ENCODE measurements at regions not wholly inside any gene's neighbourhood (a gene's known extent, or its start where the extent isn't known, plus 50 kb on each side); places are given as distances from the start of the nearest gene placed in this dataset.
"Not testable (repeated sequence)": the region's sequence is repeated elsewhere in the genome, so short reads cannot be mapped to it uniquely, and the experiment has no call there.

GRCh38 chrX:121433289-121433688 lies 385.9 kb downstream of the GLUD2 start:
- no peak for DNase-seq (ENCODE audit: low read depth)

- DNase-seq (ENCODE audit: low read depth) = not testable (repeated sequence)
These were observed 390.3 kb downstream of the GLUD2 start for GRCh38 chrX:121437666-121438065.

DNA sequence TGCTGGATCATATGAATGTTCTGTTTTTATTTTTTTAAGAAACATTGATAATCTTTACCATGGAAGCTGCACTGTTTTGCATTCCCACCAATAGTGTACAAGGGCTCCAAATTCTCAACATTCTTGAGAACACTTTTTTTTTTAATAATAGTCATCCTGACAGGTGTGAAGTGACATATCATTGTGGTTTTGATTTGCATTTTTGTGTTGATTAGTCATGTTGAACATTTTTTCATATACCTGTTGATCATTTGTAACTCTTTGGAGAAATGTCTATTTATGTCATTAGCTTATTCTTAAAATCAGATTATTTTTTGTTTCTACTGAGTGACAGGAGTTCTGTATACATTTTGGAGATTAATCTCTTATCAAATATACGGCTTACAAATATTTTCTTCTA lies 408.5 kb downstream of the GLUD2 start:
- no peak for DNase-seq (ENCODE audit: low read depth)

DNA sequence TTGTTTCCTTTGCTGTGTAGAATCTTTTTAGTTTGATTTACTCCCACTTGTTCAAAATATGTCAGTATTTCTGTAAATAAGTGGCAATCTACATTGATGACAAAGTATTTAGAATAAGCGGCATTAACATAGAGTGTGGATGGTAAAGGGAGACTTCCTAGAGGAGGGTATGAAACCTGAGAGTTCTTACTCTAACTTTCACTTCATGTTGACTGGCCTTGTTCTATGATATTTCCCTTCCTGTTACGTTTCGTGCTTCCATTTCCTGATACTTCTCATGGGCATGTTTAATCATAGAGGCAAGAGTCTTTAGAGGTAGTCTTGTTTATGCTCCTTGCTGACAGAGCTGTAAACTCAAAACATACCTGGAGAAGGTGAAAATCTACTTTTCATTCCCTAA lies 408.9 kb downstream of the GLUD2 start:
- DNase-seq (ENCODE audit: low read depth) = no peak

- DNase-seq (ENCODE audit: low read depth) = no peak
These were observed 409.7 kb downstream of the GLUD2 start for GRCh38 chrX:121457096-121457495.

DNA sequence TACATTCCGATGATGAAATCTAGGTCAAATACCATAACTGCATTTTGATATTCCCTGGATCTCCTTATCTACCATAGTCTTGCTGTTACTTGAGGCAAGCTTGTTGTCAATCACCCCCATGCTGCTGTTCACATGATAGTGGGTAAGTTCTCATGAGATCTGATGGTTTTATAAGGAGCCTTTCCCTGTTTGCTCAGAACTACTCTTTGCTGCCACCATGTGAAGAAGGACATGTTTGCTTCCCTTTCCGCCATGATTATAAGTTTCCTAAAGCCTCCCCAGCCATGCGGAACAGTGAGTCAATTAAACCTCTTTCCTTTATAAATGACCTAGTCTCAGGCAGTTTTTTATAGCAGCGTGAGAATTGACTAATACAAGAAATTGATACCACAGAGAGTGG lies 432.0 kb downstream of the GLUD2 start:
- peak; percentile 24 for DNase-seq (ENCODE audit: low read depth)

GRCh38 chrX:121496966-121497365 lies 449.6 kb downstream of the GLUD2 start:
- DNase-seq (ENCODE audit: low read depth) = no peak

- no peak for DNase-seq (ENCODE audit: low read depth)
These were observed 456.7 kb downstream of the GLUD2 start for GRCh38 chrX:121504153-121504552.

- DNase-seq (ENCODE audit: low read depth) = no peak
These were observed 498.9 kb downstream of the GLUD2 start for GRCh38 chrX:121546317-121546716.

DNA sequence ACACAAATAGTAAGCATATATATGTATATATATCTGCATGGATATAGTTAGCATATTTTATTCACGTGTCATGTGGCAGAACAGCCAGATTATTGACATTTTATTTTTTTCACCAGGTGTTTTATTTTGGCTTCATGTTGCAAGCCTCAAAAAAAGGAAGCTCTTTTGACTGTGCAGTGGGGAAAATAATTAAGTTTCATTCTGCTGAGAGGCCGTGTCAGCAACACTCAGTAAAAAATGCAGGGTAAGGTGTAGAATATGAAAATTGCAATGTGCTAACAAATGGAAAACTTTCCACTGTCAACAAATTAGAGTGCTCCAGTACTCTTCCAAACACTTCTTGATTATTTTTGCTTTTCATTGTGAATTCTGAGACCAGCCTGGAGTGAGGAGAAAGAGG lies 511.5 kb downstream of the GLUD2 start:
- no peak for DNase-seq (ENCODE audit: low read depth)

DNA sequence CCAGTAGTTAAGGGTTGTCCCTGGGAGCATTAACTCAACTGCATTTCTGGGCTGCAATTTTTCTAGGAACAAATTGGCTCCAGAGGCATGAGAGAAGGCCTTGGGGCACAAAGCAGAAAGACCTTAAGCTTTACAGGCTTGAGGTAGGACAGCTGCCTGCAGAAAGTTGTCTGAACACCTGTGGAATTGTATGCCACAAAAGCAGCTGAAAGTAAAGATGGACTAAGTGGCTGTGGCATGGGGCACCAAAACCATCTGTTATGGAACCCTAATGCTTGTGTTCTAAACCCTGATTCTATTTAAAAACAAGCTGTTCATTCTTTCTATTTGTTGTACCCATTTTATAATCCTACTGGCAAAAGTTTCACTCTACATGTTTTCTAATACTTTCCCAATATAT lies 515.2 kb downstream of the GLUD2 start:
- no peak for DNase-seq (ENCODE audit: low read depth)

DNA sequence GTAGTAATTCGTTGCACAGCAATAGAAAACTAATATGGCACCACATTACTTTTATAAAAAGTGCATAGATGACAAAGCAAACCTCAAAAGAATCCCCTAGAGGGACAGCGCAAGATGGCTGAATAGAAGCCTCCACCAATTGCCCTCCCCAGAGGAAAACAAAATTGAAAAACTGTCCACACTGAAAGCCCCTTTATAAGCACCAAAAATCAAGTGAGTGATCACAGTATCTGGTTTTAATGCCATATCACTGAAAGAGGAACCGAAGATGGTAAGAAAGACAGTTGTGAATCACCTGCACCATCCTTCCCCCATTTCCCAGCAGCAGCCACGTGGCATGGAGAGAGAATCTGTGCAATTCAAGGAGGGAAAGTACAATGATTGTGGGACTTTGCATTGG lies 522.2 kb downstream of the GLUD2 start:
- no peak for DNase-seq (ENCODE audit: low read depth)

DNA sequence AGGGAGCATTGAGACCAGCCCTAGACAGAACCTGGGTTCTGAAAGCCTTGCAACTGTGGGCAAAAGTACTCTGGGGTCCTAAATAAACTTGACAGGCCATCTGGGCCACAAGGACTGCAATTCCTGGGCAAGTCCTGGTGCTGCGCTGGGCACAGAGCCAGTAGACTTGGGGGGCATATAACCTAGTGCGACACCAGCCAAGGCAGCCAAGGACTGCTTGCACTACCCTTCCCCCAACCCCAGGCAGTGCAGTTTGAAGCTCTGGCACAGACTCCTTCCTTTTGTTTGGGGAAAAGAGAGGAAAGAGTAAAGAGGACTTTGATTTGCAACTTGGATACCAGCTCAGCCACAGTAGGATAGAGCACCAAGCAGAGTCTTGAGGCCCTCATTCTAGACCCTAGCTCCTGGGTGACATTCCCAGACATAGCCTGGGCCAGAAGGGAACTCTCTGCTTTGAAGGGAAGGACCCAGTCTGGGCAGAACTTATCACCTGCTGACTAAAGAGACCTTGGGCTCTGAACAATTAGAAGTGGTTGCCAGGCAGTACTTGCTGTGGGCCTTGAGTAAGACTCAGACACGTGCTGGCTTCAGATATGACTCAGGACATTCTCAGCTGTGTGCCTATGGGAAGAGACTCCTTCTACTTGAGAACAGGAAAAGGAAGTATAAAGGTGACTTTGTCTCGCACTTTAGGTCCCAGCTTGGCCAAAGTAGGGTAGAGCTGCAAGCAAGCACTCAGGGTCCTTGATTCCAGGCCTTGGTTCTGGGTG lies 522.8 kb downstream of the GLUD2 start:
- DNase-seq (ENCODE audit: low read depth) = peak; percentile 8

DNA sequence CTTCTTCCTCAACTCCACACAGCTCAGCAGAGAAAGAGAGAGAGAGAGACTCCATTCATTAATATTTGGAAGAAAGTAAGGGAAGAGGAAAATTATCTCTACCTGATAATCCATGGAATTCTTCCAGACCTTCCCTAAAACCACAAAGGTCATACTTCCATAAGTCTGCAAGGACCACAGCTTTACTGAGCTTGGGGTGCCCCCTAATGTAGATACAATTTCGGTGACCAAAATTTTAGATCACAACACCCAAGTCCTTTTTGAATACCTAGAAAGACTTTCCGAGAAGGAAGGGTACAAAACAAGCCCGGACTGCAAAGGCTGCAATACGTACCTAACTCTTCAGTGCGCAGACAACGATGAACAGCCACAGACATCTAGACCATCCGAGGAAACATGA lies 523.9 kb downstream of the GLUD2 start:
- DNase-seq (ENCODE audit: low read depth) = no peak

GRCh38 chrX:121574384-121574783 lies 527.0 kb downstream of the GLUD2 start:
- DNase-seq (ENCODE audit: low read depth) = not testable (repeated sequence)

DNA sequence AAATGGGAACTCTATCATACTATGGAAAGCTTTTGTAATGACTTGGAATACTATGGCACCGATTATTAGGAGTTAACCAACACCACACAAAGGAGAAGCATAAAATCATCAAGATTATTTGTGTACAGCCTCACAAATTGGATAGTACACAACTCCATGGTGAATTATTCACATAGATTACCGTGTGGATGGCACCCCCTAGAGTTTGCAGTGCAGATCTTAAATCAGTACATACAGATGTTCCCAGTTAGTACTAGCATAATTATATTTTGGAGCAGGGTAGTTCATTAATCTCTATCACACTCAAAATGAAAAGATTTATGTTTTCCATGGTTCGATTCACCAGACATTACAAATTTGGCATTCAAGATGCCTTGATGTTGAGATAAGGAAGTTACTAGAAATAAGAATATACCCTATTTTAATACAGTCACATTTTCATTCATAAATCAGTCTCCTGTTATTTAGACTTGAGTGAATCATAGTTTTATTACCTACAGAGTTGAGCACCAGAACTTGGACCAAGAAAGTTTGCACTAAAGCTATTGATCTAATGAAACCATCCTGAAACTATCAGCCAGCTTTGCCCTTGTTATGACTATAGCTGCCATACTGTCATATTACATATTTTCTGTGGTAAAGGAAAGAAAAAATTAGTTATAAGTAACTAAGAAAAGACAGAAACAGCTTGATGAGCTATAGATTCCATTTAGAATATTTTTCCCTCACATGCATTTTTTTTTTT lies 531.8 kb downstream of the GLUD2 start:
- peak; percentile 13 for DNase-seq (ENCODE audit: low read depth)

GRCh38 chrX:121581885-121582284 lies 534.5 kb downstream of the GLUD2 start:
- peak; percentile 3 for DNase-seq (ENCODE audit: low read depth)

DNA sequence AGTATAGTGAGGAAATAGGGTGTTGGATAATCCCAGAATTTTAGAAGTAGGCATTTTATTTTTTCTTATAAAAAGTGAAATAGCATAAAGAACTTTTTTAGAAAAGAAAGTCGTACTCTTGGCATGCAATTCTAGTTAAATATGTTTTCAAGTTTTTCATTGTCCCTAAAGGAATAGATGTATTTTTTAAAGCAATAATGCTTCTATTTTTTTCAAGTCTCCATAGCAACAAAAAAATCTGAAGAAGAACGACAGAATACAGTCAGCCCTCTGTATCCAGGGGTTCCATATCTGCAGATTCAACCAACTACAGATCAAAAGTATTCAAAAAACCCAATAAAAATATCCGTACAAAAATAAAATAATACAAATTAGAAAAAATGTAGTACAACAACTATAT lies 538.2 kb downstream of the GLUD2 start:
- no peak for DNase-seq (ENCODE audit: low read depth)

GRCh38 chrX:121592884-121593283 lies 545.5 kb downstream of the GLUD2 start:
- DNase-seq (ENCODE audit: low read depth) = no peak

- no peak for DNase-seq (ENCODE audit: low read depth)
These were observed 550.9 kb downstream of the GLUD2 start for GRCh38 chrX:121598356-121598755.

DNA sequence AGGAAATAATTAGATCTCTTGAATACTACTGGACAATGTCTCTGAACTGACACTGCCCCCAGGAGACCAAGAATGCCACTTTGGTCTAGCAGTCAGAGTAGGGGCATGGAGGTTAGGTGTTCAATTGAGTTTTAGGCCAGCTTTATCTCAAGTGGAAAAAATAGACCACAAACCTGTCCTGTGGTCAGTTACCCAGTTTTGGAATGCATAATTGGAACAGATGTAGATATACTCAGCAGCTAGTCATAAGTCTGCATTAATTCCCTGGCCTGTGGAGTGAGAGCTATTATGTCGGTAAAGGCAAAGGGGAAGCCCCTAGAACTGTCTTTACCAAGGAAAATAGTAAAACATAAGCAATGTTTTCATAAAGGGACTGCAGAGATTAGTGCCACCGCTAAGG lies 587.7 kb downstream of the GLUD2 start:
- DNase-seq (ENCODE audit: low read depth) = peak; percentile 46

GRCh38 chrX:121639781-121640180 lies 592.4 kb downstream of the GLUD2 start:
- no peak for DNase-seq (ENCODE audit: low read depth)

- peak; percentile 37 for DNase-seq (ENCODE audit: low read depth)
These were observed 594.1 kb downstream of the GLUD2 start for GRCh38 chrX:121641560-121641959.
